ENCODE measurements at regions not wholly inside any gene's neighbourhood (a gene's known extent, or its start where the extent isn't known, plus 50 kb on each side); places are given as distances from the start of the nearest gene placed in this dataset.

GRCh38 chr10:9357471-9357870, 1303.0 kb downstream of the GATA3 start:
- TF ChIP-seq CTCF (IDR thresholded peaks at IDR 0.05; ENCODE audit: insufficient read depth, low read depth, low read length) (no peak), EZH2 (IDR thresholded peaks at IDR 0.05; ENCODE audit: insufficient read depth, low read length) (no peak)
